ENCODE measurements at regions not wholly inside any gene's neighbourhood (a gene's known extent, or its start where the extent isn't known, plus 50 kb on each side); places are given as distances from the start of the nearest gene placed in this dataset.

- H3K27ac Mint-ChIP-seq (ENCODE audit: unreplicated experiment) = no peak overlapping the region
- peaks cover 8% of the 10 kb centered on the region for H3K36me3 Mint-ChIP-seq (ENCODE audit: unreplicated experiment)
- H3K4me1 Mint-ChIP-seq (ENCODE audit: low read depth, unreplicated experiment) = no peaks in the 10 kb centered on the region
- no peak overlapping the region for H3K4me3 Mint-ChIP-seq (ENCODE audit: unreplicated experiment)
- H3K9me3 Mint-ChIP-seq (ENCODE audit: unreplicated experiment) = peaks cover 4% of the 10 kb centered on the region
- TF ChIP-seq CTCF (IDR thresholded peaks at IDR 0.05; ENCODE audit: partially characterized antibody, unreplicated experiment) = no peak
- DNase-seq = no peak
- peaks cover 2% of the 10 kb centered on the region for H3K27me3 Mint-ChIP-seq (ENCODE audit: unreplicated experiment)
Observed at GRCh38 chr3:77898621-77899020, 858.7 kb downstream of the ROBO2 start.

- no peak overlapping the region for H3K27ac Mint-ChIP-seq (ENCODE audit: unreplicated experiment)
- no peak for DNase-seq
- H3K4me3 Mint-ChIP-seq (ENCODE audit: unreplicated experiment) = no peak overlapping the region
- no peaks in the 10 kb centered on the region for H3K9me3 Mint-ChIP-seq (ENCODE audit: unreplicated experiment)
- no peak for TF ChIP-seq CTCF (IDR thresholded peaks at IDR 0.05; ENCODE audit: partially characterized antibody, unreplicated experiment)
- peaks cover 2% of the 10 kb centered on the region for H3K27me3 Mint-ChIP-seq (ENCODE audit: unreplicated experiment)
- no peaks in the 10 kb centered on the region for H3K4me1 Mint-ChIP-seq (ENCODE audit: low read depth, unreplicated experiment)
- H3K36me3 Mint-ChIP-seq (ENCODE audit: unreplicated experiment) = peaks cover 5% of the 10 kb centered on the region
Observed at GRCh38 chr3:77902675-77903074, 862.8 kb downstream of the ROBO2 start.

- Mint-ChIP-seq H3K4me3 (ENCODE audit: unreplicated experiment) (no peak overlapping the region), H3K36me3 (ENCODE audit: unreplicated experiment) (no peaks in the 10 kb centered on the region), H3K9me3 (ENCODE audit: unreplicated experiment) (no peaks in the 10 kb centered on the region), H3K4me1 (ENCODE audit: low read depth, unreplicated experiment) (no peaks in the 10 kb centered on the region), H3K27ac (ENCODE audit: unreplicated experiment) (no peak overlapping the region), H3K27me3 (ENCODE audit: unreplicated experiment) (no peaks in the 10 kb centered on the region)
- DNase-seq = no peak
- no peak for TF ChIP-seq CTCF (IDR thresholded peaks at IDR 0.05; ENCODE audit: partially characterized antibody, unreplicated experiment)
Observed at GRCh38 chr3:77906102-77906709, 866.3 kb downstream of the ROBO2 start.

- Mint-ChIP-seq H3K36me3 (ENCODE audit: unreplicated experiment) (no peaks in the 10 kb centered on the region), H3K4me3 (ENCODE audit: unreplicated experiment) (no peak overlapping the region), H3K4me1 (ENCODE audit: low read depth, unreplicated experiment) (peaks cover 7% of the 10 kb centered on the region), H3K27me3 (ENCODE audit: unreplicated experiment) (no peaks in the 10 kb centered on the region), H3K9me3 (ENCODE audit: unreplicated experiment) (no peaks in the 10 kb centered on the region), H3K27ac (ENCODE audit: unreplicated experiment) (peak overlapping the region; percentile 41)
- TF ChIP-seq CTCF (IDR thresholded peaks at IDR 0.05; ENCODE audit: partially characterized antibody, unreplicated experiment) = no peak
- DNase-seq = no peak
Observed at GRCh38 chr3:77913524-77914174, 873.8 kb downstream of the ROBO2 start.

- no peak for DNase-seq
- no peak for TF ChIP-seq CTCF (IDR thresholded peaks at IDR 0.05; ENCODE audit: partially characterized antibody, unreplicated experiment)
- Mint-ChIP-seq H3K9me3 (ENCODE audit: unreplicated experiment) (no peaks in the 10 kb centered on the region), H3K4me1 (ENCODE audit: low read depth, unreplicated experiment) (peaks cover 7% of the 10 kb centered on the region), H3K27me3 (ENCODE audit: unreplicated experiment) (no peaks in the 10 kb centered on the region), H3K4me3 (ENCODE audit: unreplicated experiment) (no peak overlapping the region), H3K36me3 (ENCODE audit: unreplicated experiment) (peaks cover 10% of the 10 kb centered on the region), H3K27ac (ENCODE audit: unreplicated experiment) (no peak overlapping the region)
Observed at GRCh38 chr3:77915336-77915735, 875.4 kb downstream of the ROBO2 start.
